A549 (cell line): ENCODE measurements at regions not wholly inside any gene's neighbourhood (a gene's known extent, or its start where the extent isn't known, plus 50 kb on each side); places are given as distances from the start of the nearest gene placed in this dataset.

Experiments
- CTCF ChIP-seq: fragments of >200 bp; sonication (Bioruptor Twin); formaldehyde crosslinking; IDR thresholded peaks from 3 replicates; pipeline ENCODE4 v1.5.1; 2016
- HEYL ChIP-seq: fragments of 250-450 bp; sonication (Bioruptor Pico); IDR thresholded peaks from 2 replicates; pipeline ENCODE4 v1.8.0; 2021; ENCODE audit warnings: mild to moderate bottlenecking, moderate library complexity
- KDM1A ChIP-seq: fragments of 200-600 bp; sonication (generic); IDR thresholded peaks from 2 replicates; pipeline ENCODE4 v1.6.1; 2016; ENCODE audit warnings: low read depth, mild to moderate bottlenecking
- MAX ChIP-seq: IDR thresholded peaks from 2 replicates; pipeline ENCODE4 v1.6.1; 2012
- RNF2 ChIP-seq: fragments of 200-600 bp; sonication (generic); IDR thresholded peaks from 2 replicates; pipeline ENCODE4 v1.6.1; 2016; ENCODE audit warnings: low read depth, mild to moderate bottlenecking, antibody characterized with exemption, moderate library complexity, borderline replicate concordance

GRCh38 chr13:59531571-59532091 lies 632.1 kb downstream of the DIAPH3 start:
- TF ChIP-seq HEYL (CRISPR knock-in tag) (no peak), CTCF (no peak), MAX (no peak), KDM1A (no peak), RNF2 (no peak)
